Psoas muscle (tissue), 7 donors: ENCODE measurements at regions not wholly inside any gene's neighbourhood (a gene's known extent, or its start where the extent isn't known, plus 50 kb on each side); places are given as distances from the start of the nearest gene placed in this dataset.

Experiments
- ATAC-seq, 4 donors: fragments of 200-7000 bp; cut with Tn5 transposase; one replicate each; pipeline ENCODE4 v1.9.1; 2020; ENCODE audit warnings: moderate library complexity in 3 of 4, mild to moderate bottlenecking in 2 of 4
- DNase-seq, 2 donors: peaks; one replicate each; pipeline ENCODE4 v3.0.0-alpha.2; 2020
- H3K27ac ChIP-seq: fragments of 200-600 bp; one replicate; pipeline ENCODE4 v1.8.0; 2022
- H3K27me3 ChIP-seq, 3 donors: fragments of 200-600 bp in 1 of 3; one replicate each; pipeline versions ENCODE4 v1.6.1 to v1.8.0; 2013 to 2022; ENCODE audit warnings: low read length in 2 of 3, mild to moderate bottlenecking in 2 of 3, moderate library complexity in 1 of 3; ENCODE audit not compliant: insufficient read depth in 3 of 3
- H3K36me3 ChIP-seq, 2 donors: fragments of 200-600 bp in 1 of 2; one replicate each; pipeline versions ENCODE4 v1.6.1 to v1.8.0; 2013 to 2022; ENCODE audit warnings: low read depth in 1 of 2, mild to moderate bottlenecking in 1 of 2, moderate library complexity in 1 of 2; ENCODE audit not compliant: insufficient read depth in 1 of 2
- H3K4me1 ChIP-seq: fragments of 200-600 bp; one replicate; pipeline ENCODE4 v1.8.0; 2022
- H3K4me3 ChIP-seq: fragments of 200-600 bp; one replicate; pipeline ENCODE4 v1.8.0; 2022; ENCODE audit warnings: mild to moderate bottlenecking
- H3K9me3 ChIP-seq: fragments of 200-600 bp; one replicate; pipeline ENCODE4 v1.8.0; 2022
- CTCF ChIP-seq: fragments of 200-600 bp; IDR thresholded peaks from one replicate; pipeline ENCODE4 v1.8.0; 2022; ENCODE audit warnings: antibody characterized with exemption
- WGBS, 3 donors: extraction: QIAGEN DNeasy Blood & Tissue Kit; methylation state at CpG; one replicate each; pipeline versions ENCODE4 v1.1.6 to v1.1.7; 2013; 5-methylcytosine and 5-hydroxymethylcytosine counted together
- intact Hi-C, 2 donors: fragments of 100-400 bp; cut with DNase I; formaldehyde crosslinking; loops; one replicate each; pipeline versions ENCODE4 v1.11.0 to v1.14.2; 2022
- donor health status: healthy with polysubstance abuse.
- donor health status: DM: no; HTN: no; CAD: no; lungs with moderate emphysema.
- donor health status: Bipolar disorder and iron deficiency.
- donor health status: healthy.
- donor health status: DM: yes; HTN: yes; CAD: no.
- donor health status: DM: no; HTN: no; CAD: no.
- donor health status: DM: yes; HTN: yes; CAD: no.

GRCh38 chr10:36067748-36068147 lies 425.7 kb upstream of the FZD8 start:
- Histone ChIP-seq H3K36me3 (no peaks in the 10 kb centered on the region), H3K27me3 (no peaks in the 10 kb centered on the region), H3K4me1 (no peaks in the 10 kb centered on the region), H3K9me3 (no peaks in the 10 kb centered on the region), H3K4me3 (no peak overlapping the region), H3K27ac (no peak overlapping the region)
- 26 to 32% (median 29%) methylated on average over 2 of the region's 2 CpGs for WGBS, 3 donors
- intact Hi-C loops = no loop called here
- no peak for ATAC-seq
- DNase-seq = no peak
- TF ChIP-seq CTCF = no peak

- intact Hi-C loops = no loop called here
- WGBS, 3 donors = 96 to 97% (median 96%) methylated on average over 3 of the region's 3 CpGs
- Histone ChIP-seq H3K27ac (no peak overlapping the region), H3K9me3 (no peaks in the 10 kb centered on the region), H3K4me1 (no peaks in the 10 kb centered on the region), H3K36me3 (no peaks in the 10 kb centered on the region), H3K27me3 (no peaks in the 10 kb centered on the region), H3K4me3 (no peak overlapping the region)
- DNase-seq (no peak), ATAC-seq (no peak)
- TF ChIP-seq CTCF = no peak
Measured at GRCh38 chr10:36066850-36067249, 424.8 kb upstream of the FZD8 start.

GRCh38 chr10:36066102-36066501 lies 424.0 kb upstream of the FZD8 start:
- Histone ChIP-seq H3K27me3 (no peaks in the 10 kb centered on the region), H3K27ac (no peak overlapping the region)

GRCh38 chr10:36063396-36063795 lies 421.3 kb upstream of the FZD8 start:
- H3K9me3 ChIP-seq = no peaks in the 10 kb centered on the region

More at GRCh38 chr10:36066102-36066501, 424.0 kb upstream of the FZD8 start:
- intact Hi-C loops = no loop called here
- 90 to 95% (median 91%) methylated on average over 2 of the region's 2 CpGs for WGBS, 3 donors
- TF ChIP-seq CTCF = no peak
- Histone ChIP-seq H3K36me3 (no peaks in the 10 kb centered on the region), H3K4me1 (no peaks in the 10 kb centered on the region), H3K4me3 (no peak overlapping the region), H3K9me3 (no peaks in the 10 kb centered on the region)
- ATAC-seq (no peak), DNase-seq (no peak)

More at GRCh38 chr10:36063396-36063795, 421.3 kb upstream of the FZD8 start:
- 64 to 80% (median 78%) methylated on average over 7 of the region's 7 CpGs for WGBS, 3 donors
- no peak for TF ChIP-seq CTCF
- H3K36me3 ChIP-seq = no peaks in the 10 kb centered on the region
- no peak overlapping the region for H3K4me3 ChIP-seq
- no peak for DNase-seq
- intact Hi-C loops = no loop called here
- H3K27me3 ChIP-seq = no peaks in the 10 kb centered on the region
- no peak for ATAC-seq
- H3K27ac ChIP-seq = no peak overlapping the region
- H3K4me1 ChIP-seq = no peaks in the 10 kb centered on the region
